ACC112 (cell line): ENCODE measurements at regions not wholly inside any gene's neighbourhood (a gene's known extent, or its start where the extent isn't known, plus 50 kb on each side); places are given as distances from the start of the nearest gene placed in this dataset.

ENCODE experiments used
- H2AFZ ChIP-seq: fragments of 200-600 bp; sonication (generic); one replicate; pipeline ENCODE4 v1.6.0; 2017; ENCODE audit warnings: antibody characterized with exemption, low read length; ENCODE audit not compliant: unreplicated experiment
- H3K27ac ChIP-seq: fragments of 200-600 bp; sonication (generic); 2 replicates; pipeline ENCODE4 v1.5.1; 2014; ENCODE audit warnings: low read depth, mild to moderate bottlenecking, antibody characterized with exemption, low read length, moderate library complexity
- H3K27me3 ChIP-seq: fragments of 200-600 bp; sonication (generic); 2 replicates; pipeline ENCODE4 v1.6.1; 2014; ENCODE audit warnings: mild to moderate bottlenecking, antibody characterized with exemption, low read length, moderate library complexity, mixed read lengths; ENCODE audit not compliant: insufficient read depth
- H3K36me3 ChIP-seq: fragments of 200-600 bp; sonication (generic); 2 replicates; pipeline ENCODE4 v1.6.1; 2016; ENCODE audit warnings: mild to moderate bottlenecking, antibody characterized with exemption, low read length, moderate library complexity, mixed read lengths; ENCODE audit not compliant: insufficient read depth
- H3K4me1 ChIP-seq: fragments of 200-600 bp; sonication (generic); one replicate; pipeline ENCODE4 v1.6.1; 2016; ENCODE audit warnings: low read length, mixed read lengths; ENCODE audit not compliant: insufficient read depth, unreplicated experiment, control insufficient read depth
- H3K4me3 ChIP-seq: fragments of 200-600 bp; sonication (generic); 2 replicates; pipeline ENCODE4 v1.5.1; 2014; ENCODE audit warnings: mild to moderate bottlenecking, low read depth, low read length
- H3K79me2 ChIP-seq: fragments of 200-600 bp; sonication (generic); one replicate; pipeline ENCODE4 v1.6.0; 2016; ENCODE audit warnings: low read length; ENCODE audit not compliant: control insufficient read depth, unreplicated experiment, insufficient read depth

DNA sequence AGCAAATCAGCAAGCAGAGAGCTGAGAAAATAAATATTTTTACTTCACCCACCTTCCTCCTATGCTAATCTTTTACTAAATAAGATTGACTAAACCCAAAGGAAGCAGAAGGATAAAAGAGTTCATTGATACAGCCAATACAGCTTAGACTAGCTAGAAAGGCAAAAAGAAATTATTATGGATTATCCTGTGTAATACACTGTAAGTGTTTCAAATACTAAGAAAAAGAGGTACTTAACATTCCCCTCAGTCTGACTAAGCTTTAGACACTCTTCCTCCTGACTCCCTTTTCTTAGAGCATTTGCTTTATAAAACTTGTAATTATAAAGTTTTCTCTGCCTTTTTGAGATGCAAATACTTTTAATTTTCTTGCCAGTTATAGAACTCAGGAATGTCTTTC is 848.9 kb upstream of the CADM2 start:
- Histone ChIP-seq H3K36me3 (no peaks in the 10 kb centered on the region), H3K79me2 (no peaks in the 10 kb centered on the region), H2AFZ (no peak overlapping the region), H3K4me1 (no peaks in the 10 kb centered on the region), H3K27me3 (no peaks in the 10 kb centered on the region), H3K27ac (no peak overlapping the region), H3K4me3 (no peak overlapping the region)

DNA sequence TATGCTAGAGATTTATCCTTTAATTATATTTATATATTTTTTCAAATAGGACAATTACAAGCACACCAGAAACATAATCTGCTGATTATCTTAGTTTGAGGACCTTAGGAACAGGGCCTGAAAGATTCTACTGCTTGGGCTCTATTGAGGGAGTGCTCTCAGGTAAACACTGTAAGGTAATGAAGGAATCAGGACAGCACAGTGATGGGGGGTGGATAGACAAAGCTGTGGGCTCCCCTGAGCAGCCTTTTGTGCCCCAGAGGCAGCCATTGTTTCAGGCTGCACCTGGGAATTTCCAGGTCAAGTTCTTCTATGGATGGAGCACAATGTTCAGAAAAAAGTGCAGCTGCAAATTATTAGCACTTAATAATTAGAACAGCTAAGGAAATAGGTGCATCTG is 848.0 kb upstream of the CADM2 start:
- Histone ChIP-seq H3K27ac (no peak overlapping the region), H3K79me2 (no peaks in the 10 kb centered on the region), H3K4me1 (no peaks in the 10 kb centered on the region), H3K27me3 (no peaks in the 10 kb centered on the region), H3K4me3 (no peak overlapping the region), H3K36me3 (no peaks in the 10 kb centered on the region), H2AFZ (no peak overlapping the region)

DNA sequence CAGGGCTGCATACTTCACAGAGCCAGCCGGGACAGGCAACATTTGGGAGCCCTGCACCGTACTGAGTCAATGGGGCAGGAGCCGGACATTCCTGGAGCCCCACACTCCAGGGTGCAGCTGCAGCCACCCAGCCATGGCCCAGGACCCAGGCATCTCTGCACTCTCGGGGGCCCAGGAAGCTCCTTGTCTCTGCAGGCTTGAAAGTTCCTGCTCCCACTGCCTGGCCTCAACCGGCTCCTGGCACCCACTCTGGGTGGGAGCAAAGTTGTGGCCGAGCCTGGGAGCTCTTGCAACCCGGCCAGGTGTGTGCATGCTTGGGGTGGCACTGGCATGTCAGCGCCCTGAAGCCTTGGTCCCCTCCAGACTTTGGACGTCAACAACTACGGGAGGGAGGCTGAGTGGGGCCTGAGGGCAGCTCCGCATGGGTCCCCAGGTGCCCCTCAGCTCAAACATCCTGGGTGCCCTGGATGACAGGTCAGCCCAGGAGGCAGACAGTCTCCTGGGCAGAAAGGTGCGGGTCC is 833.5 kb upstream of the CADM2 start:
- Histone ChIP-seq H3K27ac (no peak overlapping the region), H3K79me2 (no peaks in the 10 kb centered on the region), H2AFZ (no peak overlapping the region), H3K4me1 (no peaks in the 10 kb centered on the region), H3K27me3 (no peaks in the 10 kb centered on the region), H3K36me3 (no peaks in the 10 kb centered on the region), H3K4me3 (no peak overlapping the region)

DNA sequence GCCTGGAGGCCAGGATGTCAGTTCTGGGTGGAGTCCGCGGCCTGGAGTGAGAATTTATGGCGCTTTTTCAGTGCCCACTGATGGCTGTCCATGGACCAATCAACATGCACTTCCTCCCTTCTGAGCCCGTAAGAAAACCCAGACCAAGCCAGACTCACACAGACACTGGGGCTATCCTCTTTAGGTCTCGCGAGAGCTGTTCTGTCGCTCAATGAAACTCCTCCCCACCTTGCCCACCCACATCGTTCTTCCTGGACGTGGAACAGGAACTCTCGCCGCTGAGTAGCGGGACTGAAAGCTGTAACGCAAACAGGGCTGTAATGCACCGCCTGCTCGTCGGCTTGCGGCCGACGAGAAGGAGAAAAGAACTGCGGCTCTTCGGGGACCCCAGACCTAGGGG is 833.0 kb upstream of the CADM2 start:
- H2AFZ ChIP-seq = no peak overlapping the region
- H3K4me3 ChIP-seq = no peak overlapping the region
- H3K4me1 ChIP-seq = no peaks in the 10 kb centered on the region
- no peaks in the 10 kb centered on the region for H3K36me3 ChIP-seq
- H3K79me2 ChIP-seq = no peaks in the 10 kb centered on the region
- no peak overlapping the region for H3K27ac ChIP-seq
- H3K27me3 ChIP-seq = no peaks in the 10 kb centered on the region

DNA sequence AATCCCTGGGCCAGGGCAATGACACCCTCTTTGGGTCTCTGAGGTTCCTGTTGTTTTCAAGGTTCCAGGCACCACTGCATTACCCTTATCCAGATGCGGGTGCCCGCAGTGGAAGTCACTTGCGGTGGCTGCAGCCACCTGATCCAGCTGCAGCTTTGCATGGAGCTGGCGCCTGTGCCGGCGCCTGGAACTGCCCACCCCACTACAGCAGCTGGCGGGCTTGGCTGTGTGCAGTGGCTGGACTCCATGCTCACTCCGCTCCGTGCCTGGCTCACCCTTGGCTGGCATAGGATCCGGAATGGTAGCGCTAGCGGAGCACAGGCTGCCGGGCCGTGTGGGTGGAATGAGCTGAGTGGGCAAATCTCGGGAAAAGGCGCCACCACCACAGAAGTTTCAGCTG is 832.6 kb upstream of the CADM2 start:
- no peaks in the 10 kb centered on the region for H3K36me3 ChIP-seq
- no peak overlapping the region for H3K4me3 ChIP-seq
- no peak overlapping the region for H2AFZ ChIP-seq
- H3K27me3 ChIP-seq = no peaks in the 10 kb centered on the region
- H3K79me2 ChIP-seq = no peaks in the 10 kb centered on the region
- H3K4me1 ChIP-seq = no peaks in the 10 kb centered on the region
- H3K27ac ChIP-seq = no peak overlapping the region

DNA sequence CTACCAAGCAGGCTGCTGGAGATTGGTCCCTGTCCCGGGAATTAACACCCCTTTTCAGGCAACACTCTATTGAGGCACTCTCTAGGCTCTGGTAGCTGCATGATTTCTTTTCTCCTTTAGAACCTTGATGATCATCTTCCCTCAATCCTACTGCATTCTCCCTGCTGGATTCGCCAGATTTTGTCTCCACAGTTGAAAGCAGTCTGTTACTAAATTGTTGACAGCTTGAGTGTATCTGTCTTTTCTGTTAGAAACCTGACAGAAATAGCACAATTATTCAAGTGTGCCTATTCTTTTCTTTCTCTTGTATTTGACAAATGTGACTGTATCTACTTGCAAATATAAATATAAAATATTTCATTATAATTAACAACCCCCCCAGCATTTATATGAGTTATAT is 830.8 kb upstream of the CADM2 start:
- H3K79me2 ChIP-seq = no peaks in the 10 kb centered on the region
- no peaks in the 10 kb centered on the region for H3K27me3 ChIP-seq
- no peak overlapping the region for H2AFZ ChIP-seq
- H3K27ac ChIP-seq = no peak overlapping the region
- no peaks in the 10 kb centered on the region for H3K4me1 ChIP-seq
- no peak overlapping the region for H3K4me3 ChIP-seq
- H3K36me3 ChIP-seq = no peaks in the 10 kb centered on the region

DNA sequence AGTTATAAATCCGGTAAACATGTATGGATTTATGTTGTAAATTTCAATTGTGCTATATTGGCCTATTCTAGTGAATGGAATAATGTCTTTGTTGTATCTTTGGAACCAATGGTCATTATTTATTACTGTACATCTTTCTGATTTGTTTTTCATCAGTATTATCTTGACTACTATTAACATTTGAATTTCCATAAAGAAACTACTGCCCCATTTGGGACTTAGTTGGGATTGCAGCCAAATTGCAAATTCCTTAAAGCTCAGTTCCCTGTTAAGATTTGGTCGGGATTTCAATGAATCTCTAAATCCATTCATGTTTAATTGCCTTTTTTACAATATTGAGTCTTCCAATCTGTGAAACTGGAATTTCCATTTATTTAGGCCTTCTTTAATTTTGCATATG is 822.4 kb upstream of the CADM2 start:
- H3K27ac ChIP-seq = no peak overlapping the region
- H2AFZ ChIP-seq = no peak overlapping the region
- H3K4me1 ChIP-seq = no peaks in the 10 kb centered on the region
- no peak overlapping the region for H3K4me3 ChIP-seq
- no peaks in the 10 kb centered on the region for H3K79me2 ChIP-seq
- no peaks in the 10 kb centered on the region for H3K36me3 ChIP-seq
- H3K27me3 ChIP-seq = no peaks in the 10 kb centered on the region

DNA sequence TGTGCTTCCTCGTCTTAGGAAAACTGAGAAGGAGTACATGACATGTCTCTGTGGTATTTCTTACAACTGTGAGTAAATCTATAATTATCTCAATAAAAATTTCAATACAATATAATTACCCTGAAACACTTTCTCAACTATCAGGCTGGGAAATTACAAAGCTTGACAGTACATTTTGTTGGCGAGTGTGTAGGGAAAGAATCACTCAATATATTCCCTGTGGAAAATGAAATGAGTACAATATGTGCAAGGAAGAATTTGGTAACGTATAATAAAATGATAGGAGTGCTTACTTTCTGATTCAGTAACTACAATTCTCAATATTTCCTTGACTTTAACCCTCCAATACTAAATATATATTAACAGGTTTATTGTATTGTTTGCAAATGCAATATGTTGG is 818.2 kb upstream of the CADM2 start:
- no peaks in the 10 kb centered on the region for H3K36me3 ChIP-seq
- H3K27me3 ChIP-seq = no peaks in the 10 kb centered on the region
- H3K27ac ChIP-seq = no peak overlapping the region
- no peaks in the 10 kb centered on the region for H3K4me1 ChIP-seq
- H2AFZ ChIP-seq = no peak overlapping the region
- no peak overlapping the region for H3K4me3 ChIP-seq
- H3K79me2 ChIP-seq = no peaks in the 10 kb centered on the region

DNA sequence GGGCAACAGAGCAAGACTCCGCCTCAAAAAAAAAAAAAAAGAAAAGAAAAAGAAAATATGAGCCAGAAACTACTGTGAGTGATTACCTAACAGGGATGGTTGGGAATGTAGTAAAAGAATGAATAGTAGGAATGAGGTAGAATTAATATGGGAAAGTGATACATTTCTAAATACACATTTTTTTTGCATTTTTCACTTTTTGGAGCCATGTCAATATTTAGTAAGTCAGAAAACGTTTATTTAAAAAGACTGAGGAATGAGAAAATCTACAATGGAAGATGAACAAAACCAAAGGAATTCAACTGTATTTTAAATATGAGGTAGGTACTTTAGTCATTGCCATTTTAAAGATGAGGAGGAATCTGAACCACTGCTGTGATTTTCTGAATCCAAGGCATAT is 817.2 kb upstream of the CADM2 start:
- Histone ChIP-seq H3K36me3 (no peaks in the 10 kb centered on the region), H3K4me3 (no peak overlapping the region), H3K4me1 (no peaks in the 10 kb centered on the region), H3K27me3 (no peaks in the 10 kb centered on the region), H3K79me2 (no peaks in the 10 kb centered on the region), H3K27ac (no peak overlapping the region), H2AFZ (no peak overlapping the region)

DNA sequence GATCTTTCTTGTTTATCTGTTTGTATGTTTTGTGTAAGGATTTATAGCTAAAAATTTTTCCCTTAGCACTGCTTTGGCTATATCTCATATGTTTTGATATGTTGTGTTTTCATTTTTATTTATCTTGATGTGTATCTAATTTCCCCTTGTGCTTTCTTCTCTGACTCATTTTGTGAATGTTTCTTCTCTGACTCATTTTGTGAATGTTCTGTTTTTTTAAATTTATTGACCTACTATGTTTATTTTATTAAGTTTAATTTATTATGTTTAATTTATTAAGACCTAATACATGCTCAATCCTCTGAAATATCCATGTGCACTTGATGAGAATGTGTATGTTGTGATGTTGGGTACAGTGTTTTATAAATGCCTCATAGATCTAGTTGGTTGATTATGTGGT is 793.5 kb upstream of the CADM2 start:
- Histone ChIP-seq H3K27ac (no peak overlapping the region), H3K27me3 (no peaks in the 10 kb centered on the region)

DNA sequence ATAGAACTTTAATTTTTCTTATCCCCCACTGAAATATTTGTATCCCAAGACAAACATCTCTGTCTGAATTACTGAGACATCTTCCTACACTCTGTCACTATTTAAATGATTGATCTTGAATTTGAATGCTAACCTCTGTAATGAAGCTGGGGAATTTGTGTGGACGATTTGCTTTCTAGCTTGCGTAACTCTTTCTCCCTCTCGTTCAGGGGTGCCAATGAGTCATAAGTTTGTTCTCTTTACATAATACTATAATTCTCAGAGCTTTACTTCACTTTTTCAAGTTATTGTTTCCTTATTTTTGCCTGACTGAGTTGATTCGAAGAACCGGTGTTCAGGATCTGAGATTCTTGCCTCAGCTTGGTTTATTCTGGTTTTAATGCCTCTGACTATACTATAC is 783.3 kb upstream of the CADM2 start:
- H3K4me1 ChIP-seq = no peaks in the 10 kb centered on the region
- H3K27ac ChIP-seq = no peak overlapping the region
- no peaks in the 10 kb centered on the region for H3K36me3 ChIP-seq
- H3K79me2 ChIP-seq = no peaks in the 10 kb centered on the region
- no peak overlapping the region for H2AFZ ChIP-seq
- no peaks in the 10 kb centered on the region for H3K27me3 ChIP-seq
- no peak overlapping the region for H3K4me3 ChIP-seq

More for the DNA sequence above, 793.5 kb upstream of the CADM2 start:
- Histone ChIP-seq H3K4me3 (no peak overlapping the region), H3K36me3 (no peaks in the 10 kb centered on the region), H2AFZ (no peak overlapping the region), H3K4me1 (no peaks in the 10 kb centered on the region), H3K79me2 (no peaks in the 10 kb centered on the region)
